T follicular helper cell (primary cell): ENCODE measurements at regions not wholly inside any gene's neighbourhood (a gene's known extent, or its start where the extent isn't known, plus 50 kb on each side); places are given as distances from the start of the nearest gene placed in this dataset.

Source experiments
- DNase-seq: peaks from one replicate; pipeline ENCODE4 v3.0.0-alpha.2; 2020; ENCODE audit warnings: low read depth

GRCh38 chr3:158970006-158970405 lies 168.2 kb downstream of the MFSD1 start:
- DNase-seq: no peak

GRCh38 chr3:158974904-158975303 lies 173.1 kb downstream of the MFSD1 start:
- no peak for DNase-seq

DNA sequence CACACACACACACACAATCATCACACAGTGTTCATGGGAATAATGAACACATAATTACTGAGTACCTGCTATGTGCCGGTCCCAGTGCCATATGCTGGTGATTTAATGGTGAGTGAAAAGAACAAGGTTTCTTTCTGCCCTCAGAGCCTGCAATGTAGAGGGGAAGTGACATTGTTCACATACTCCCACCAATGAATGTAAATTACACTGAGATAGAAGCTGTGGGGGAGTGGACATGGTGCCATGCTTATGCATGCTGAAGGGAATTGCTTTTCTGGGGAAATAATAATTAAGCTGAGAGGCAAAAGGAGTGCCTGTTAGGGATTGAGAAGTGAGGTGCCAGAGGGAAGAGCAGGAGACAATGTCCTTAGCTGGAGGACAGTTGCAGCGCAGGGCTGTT lies 175.1 kb downstream of the MFSD1 start:
- DNase-seq: no peak

DNA sequence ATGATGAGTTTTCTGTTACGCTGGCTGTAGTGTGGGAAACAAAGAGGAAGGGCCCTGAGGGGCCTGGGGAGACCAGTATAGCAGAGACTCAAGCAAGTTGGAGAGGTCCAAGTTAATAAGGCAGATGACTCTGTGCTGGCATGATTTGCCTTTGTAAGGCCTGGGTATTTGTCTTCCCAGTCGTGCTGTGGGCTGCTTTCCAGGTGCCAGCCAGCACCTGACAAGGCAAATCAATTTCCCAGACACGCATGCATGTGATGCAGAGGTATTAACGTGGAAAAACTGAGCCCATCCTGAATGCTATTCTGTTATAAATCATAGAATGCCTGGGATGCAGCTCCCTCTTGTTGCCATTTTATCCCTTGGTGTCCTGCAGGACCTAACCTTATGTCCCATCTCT lies 175.6 kb downstream of the MFSD1 start:
- no peak for DNase-seq

- DNase-seq: no peak
Observed at GRCh38 chr3:158983216-158984099, 181.6 kb downstream of the MFSD1 start.

GRCh38 chr3:158991146-158991705 lies 189.4 kb downstream of the MFSD1 start:
- no peak for DNase-seq

GRCh38 chr3:158992463-158992862 lies 190.6 kb downstream of the MFSD1 start:
- no peak for DNase-seq

GRCh38 chr3:158994386-158994785 lies 192.5 kb downstream of the MFSD1 start:
- DNase-seq: no peak

GRCh38 chr3:159001711-159002110 lies 199.9 kb downstream of the MFSD1 start:
- DNase-seq: no peak

- DNase-seq: no peak
Observed at GRCh38 chr3:159005137-159005536, 203.3 kb downstream of the MFSD1 start.

- DNase-seq: no peak
Observed at GRCh38 chr3:159007331-159007730, 205.5 kb downstream of the MFSD1 start.

GRCh38 chr3:159008401-159008800 lies 206.5 kb downstream of the MFSD1 start:
- DNase-seq: no peak

- no peak for DNase-seq
Observed at GRCh38 chr3:159018341-159018740, 216.5 kb downstream of the MFSD1 start.

- no peak for DNase-seq
Observed at GRCh38 chr3:159025733-159026132, 223.9 kb downstream of the MFSD1 start.

DNA sequence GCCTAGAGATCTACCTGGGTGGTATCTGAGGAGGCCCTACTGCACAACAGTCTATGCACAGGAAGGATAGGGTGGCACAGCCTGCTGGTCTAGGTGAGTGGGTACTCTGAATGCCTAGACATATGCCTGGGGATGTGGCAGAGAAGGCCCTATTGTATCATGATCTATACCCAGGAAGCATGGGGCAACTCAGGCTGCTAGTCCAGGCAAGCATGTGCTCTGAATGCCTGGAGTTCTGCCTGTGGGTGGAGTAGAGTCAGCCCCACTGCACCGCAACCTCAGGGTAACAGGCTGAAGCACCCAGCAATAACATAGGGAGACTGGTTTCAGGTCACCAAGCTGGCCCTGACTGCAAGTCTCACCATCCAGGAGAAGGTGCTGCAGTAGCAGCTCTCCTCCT lies 224.7 kb downstream of the MFSD1 start:
- no peak for DNase-seq

- no peak for DNase-seq
Observed at GRCh38 chr3:159028706-159029105, 226.9 kb downstream of the MFSD1 start.

GRCh38 chr3:159029306-159030026 lies 227.6 kb downstream of the MFSD1 start:
- DNase-seq: no peak

DNA sequence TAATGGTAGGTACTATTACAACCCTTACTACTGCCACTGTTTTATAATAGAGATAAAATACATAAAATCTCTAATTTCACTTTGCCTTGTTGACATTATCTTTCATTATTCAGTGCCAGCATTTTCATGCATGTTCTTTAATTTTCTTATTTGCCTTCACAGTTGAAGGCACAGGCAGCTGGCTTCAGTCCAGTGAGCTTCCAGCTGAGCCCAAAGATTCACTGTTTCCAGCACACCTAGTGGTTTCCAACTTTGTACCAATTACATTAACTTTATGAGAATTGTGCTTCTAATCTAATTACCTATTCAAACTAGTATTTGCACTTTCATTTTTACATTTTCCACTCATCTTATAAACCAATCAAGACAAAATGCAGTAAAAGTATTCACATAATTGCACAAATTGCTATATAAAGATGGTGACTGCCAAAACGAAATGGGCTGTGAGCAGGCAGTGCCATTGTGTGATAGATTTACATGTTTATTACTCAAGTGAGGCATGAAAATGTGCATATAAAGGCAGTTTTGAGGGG lies 228.3 kb downstream of the MFSD1 start:
- no peak for DNase-seq

DNA sequence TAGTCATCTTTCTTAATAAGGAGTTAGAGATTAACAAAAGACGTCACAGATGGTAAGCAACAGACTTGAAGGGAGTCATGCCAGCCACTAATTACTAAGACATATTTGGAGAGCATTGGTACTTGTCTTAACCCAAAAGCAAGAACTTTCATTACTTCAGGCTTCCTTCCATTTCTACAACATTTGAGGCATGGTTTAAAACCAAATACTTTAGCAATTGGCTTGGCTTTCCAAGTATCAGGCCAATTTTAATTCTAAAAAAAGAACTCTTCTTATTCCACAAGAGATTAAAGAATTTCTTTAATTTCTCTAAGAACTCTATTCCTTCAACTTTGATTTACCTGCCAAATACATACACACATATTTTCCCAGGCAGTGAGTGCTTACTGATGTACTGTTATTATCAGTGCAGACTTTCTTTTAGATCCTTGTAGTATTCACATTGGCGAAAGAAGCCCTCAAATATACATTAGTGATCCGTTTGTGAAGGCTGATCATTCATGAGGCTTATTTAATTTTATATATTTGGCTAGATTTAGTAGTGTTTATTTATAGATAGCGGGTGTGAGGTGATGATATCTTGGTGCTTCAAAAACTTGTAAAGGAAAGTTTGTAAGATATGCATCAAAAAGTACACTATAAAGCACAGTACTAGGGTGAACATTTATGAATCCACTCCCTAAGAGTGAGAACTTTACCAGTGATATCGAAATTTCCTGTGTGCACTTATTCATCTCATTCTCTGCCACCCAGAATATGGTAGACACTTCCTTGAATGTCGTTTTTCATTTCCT lies 229.2 kb downstream of the MFSD1 start:
- no peak for DNase-seq

DNA sequence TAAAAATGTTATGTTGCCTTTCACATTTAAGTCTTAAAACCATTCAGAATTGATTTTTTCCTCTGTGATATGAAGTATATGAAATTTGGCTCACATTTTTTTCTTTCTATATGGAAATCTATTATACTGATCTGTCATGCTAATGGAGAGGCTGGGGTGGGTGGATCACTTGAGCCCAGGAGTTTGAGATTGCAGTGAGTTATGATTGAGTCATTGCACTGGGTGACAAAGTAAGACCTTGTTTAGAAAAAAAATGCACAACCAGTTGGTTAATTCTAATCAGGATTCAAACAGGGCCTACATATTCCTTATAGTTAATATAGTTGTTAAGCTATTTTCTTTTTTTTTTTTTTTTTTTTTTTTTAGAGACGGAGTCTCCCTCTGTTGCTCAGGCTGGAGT lies 230.5 kb downstream of the MFSD1 start:
- no peak for DNase-seq

- DNase-seq: no peak
Observed at GRCh38 chr3:159038405-159038804, 236.6 kb downstream of the MFSD1 start.

DNA sequence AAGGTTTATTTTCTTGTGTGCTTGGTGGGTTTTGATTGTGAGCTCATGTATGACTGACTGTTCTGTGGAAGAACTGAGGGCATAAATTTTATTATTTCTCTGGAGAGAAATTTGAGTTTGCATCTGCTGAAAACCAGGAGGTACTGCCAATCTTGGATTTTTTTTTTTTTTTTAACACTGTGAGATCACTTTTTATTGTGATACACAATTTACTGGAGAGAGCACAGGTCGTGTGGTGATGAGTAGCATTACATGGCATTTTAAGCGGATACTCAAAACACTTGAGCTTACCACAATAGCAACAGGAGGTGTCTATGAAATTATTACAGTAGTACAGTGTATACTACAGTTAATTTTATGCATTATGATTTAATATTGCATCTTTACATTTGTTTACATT lies 237.4 kb downstream of the MFSD1 start:
- DNase-seq: no peak
